Upper lobe of left lung (tissue), 4 donors: ENCODE measurements at regions not wholly inside any gene's neighbourhood (a gene's known extent, or its start where the extent isn't known, plus 50 kb on each side); places are given as distances from the start of the nearest gene placed in this dataset.

Source experiments
- CTCF ChIP-seq, 6 experiments: fragments of 450-650 bp in 4 of 6; fragments of 200-600 bp in 2 of 6; sonication (generic) in 2 of 6; IDR thresholded peaks; one replicate each; pipeline ENCODE4 v1.5.1; 2016 to 2019; ENCODE audit warnings: antibody characterized with exemption in 6 of 6
- EP300 ChIP-seq, 4 donors: sonication (generic); formaldehyde crosslinking; IDR thresholded peaks; one replicate each; pipeline ENCODE4 v1.5.1; 2017; ENCODE audit warnings: antibody characterized with exemption in 4 of 4, control low read depth in 2 of 4
- POLR2A ChIP-seq, 4 donors: fragments of 450-650 bp; IDR thresholded peaks; one replicate each; pipeline ENCODE4 v1.5.1; 2016 to 2017; ENCODE audit warnings: antibody characterized with exemption in 4 of 4, mild to moderate bottlenecking in 2 of 4
- POLR2AphosphoS5 ChIP-seq, 2 donors: sonication (generic); formaldehyde crosslinking; IDR thresholded peaks; one replicate each; pipeline ENCODE4 v1.5.1; 2017; ENCODE audit warnings: antibody characterized with exemption in 2 of 2

- TF ChIP-seq CTCF (IDR thresholded peaks at IDR 0.05) (no peak), EP300 (IDR thresholded peaks at IDR 0.05) (no peak), POLR2A (IDR thresholded peaks at IDR 0.05) (no peak), POLR2AphosphoS5 (IDR thresholded peaks at IDR 0.05) (no peak)
Measured at GRCh38 chr2:16015210-16015902, 75.0 kb downstream of the MYCN start.
